Neural progenitor cell (in vitro differentiated cells): ENCODE measurements at regions not wholly inside any gene's neighbourhood (a gene's known extent, or its start where the extent isn't known, plus 50 kb on each side); places are given as distances from the start of the nearest gene placed in this dataset.

Source experiments
- DNase-seq: peaks from one replicate; pipeline ENCODE4 v3.0.0-alpha.2; 2016; ENCODE audit warnings: low spot score
- H2AFZ ChIP-seq: fragments of 200-600 bp; sonication (generic); replicated peaks from 2 replicates; pipeline ENCODE4 v1.6.1; 2016; ENCODE audit warnings: antibody characterized with exemption
- H3F3A ChIP-seq: fragments of 200-600 bp; sonication (generic); 2 replicates; pipeline ENCODE4 v1.6.1; 2016; ENCODE audit warnings: antibody characterized with exemption, low read depth
- H3K27ac ChIP-seq: fragments of 200-600 bp; sonication (generic); 2 replicates; pipeline ENCODE4 v1.5.1; 2016; ENCODE audit warnings: mild to moderate bottlenecking
- H3K27me3 ChIP-seq: fragments of 200-600 bp; sonication (generic); 2 replicates; pipeline ENCODE4 v1.6.1; 2016; ENCODE audit warnings: mild to moderate bottlenecking, moderate library complexity
- H3K36me3 ChIP-seq: fragments of 200-600 bp; sonication (generic); 2 replicates; pipeline ENCODE4 v1.5.1; 2016
- H3K4me1 ChIP-seq: fragments of 200-600 bp; sonication (generic); 2 replicates; pipeline ENCODE4 v1.6.1; 2016; ENCODE audit warnings: mixed run types
- H3K4me2 ChIP-seq: fragments of 200-600 bp; sonication (generic); 2 replicates; pipeline ENCODE4 v1.6.1; 2016
- H3K4me3 ChIP-seq: fragments of 200-600 bp; sonication (generic); 2 replicates; pipeline ENCODE4 v1.5.1; 2016
- H3K79me2 ChIP-seq: fragments of 200-600 bp; sonication (generic); 2 replicates; pipeline ENCODE4 v1.6.1; 2016; ENCODE audit warnings: low read depth
- H3K9ac ChIP-seq: fragments of 200-600 bp; sonication (generic); 2 replicates; pipeline ENCODE4 v1.6.1; 2016
- H3K9me3 ChIP-seq: fragments of 200-600 bp; sonication (generic); 2 replicates; pipeline ENCODE4 v1.5.1; 2016; ENCODE audit warnings: low read depth
- H4K20me1 ChIP-seq: fragments of 200-600 bp; sonication (generic); 2 replicates; pipeline ENCODE4 v1.6.1; 2016; ENCODE audit warnings: low read depth
- H3K27ac Mint-ChIP-seq: 3 replicates; pipeline ENCODE4 v1.8.0; 2021; ENCODE audit warnings: mixed read lengths
- H3K27me3 Mint-ChIP-seq: 2 replicates; pipeline ENCODE4 v1.8.0; 2022; ENCODE audit warnings: low read depth, mild to moderate bottlenecking, inconsistent platforms, moderate library complexity, mixed read lengths; ENCODE audit not compliant: insufficient read depth
- H3K36me3 Mint-ChIP-seq: 3 replicates; pipeline ENCODE4 v1.8.0; 2021; ENCODE audit warnings: mixed read lengths
- H3K4me1 Mint-ChIP-seq: 3 replicates; pipeline ENCODE4 v1.8.0; 2021; ENCODE audit warnings: mixed read lengths
- H3K4me3 Mint-ChIP-seq: 3 replicates; pipeline ENCODE4 v1.8.0; 2021; ENCODE audit warnings: mild to moderate bottlenecking, moderate library complexity, mixed read lengths
- H3K9me3 Mint-ChIP-seq: 3 replicates; pipeline ENCODE4 v1.8.0; 2020; ENCODE audit warnings: mixed read lengths
- CTCF ChIP-seq: fragments of 200-600 bp; sonication (generic); IDR thresholded peaks from 2 replicates; pipeline ENCODE4 v1.5.1; 2017; ENCODE audit warnings: antibody characterized with exemption, mild to moderate bottlenecking
- EZH2 ChIP-seq: fragments of 200-600 bp; sonication (generic); IDR thresholded peaks from 2 replicates; pipeline ENCODE4 v1.6.1; 2017; ENCODE audit warnings: antibody characterized with exemption, mild to moderate bottlenecking, moderate library complexity
- EZH2phosphoT487 ChIP-seq: fragments of 200-600 bp; sonication (generic); IDR thresholded peaks from 2 replicates; pipeline ENCODE4 v1.6.1; 2017; ENCODE audit warnings: antibody characterized with exemption

GRCh38 chr11:70000228-70000627 is 77.9 kb upstream of the ANO1 start:
- H3K36me3 ChIP-seq = no peaks in the 10 kb centered on the region
- no peaks in the 10 kb centered on the region for H3K4me1 ChIP-seq
- H3K9me3 ChIP-seq = no peaks in the 10 kb centered on the region
- H3K4me3 ChIP-seq = no peak overlapping the region
- Mint-ChIP-seq H3K4me1 (no peaks in the 10 kb centered on the region), H3K36me3 (no peaks in the 10 kb centered on the region), H3K27me3 (peaks cover 11% of the 10 kb centered on the region), H3K27ac (no peak overlapping the region), H3K9me3 (no peaks in the 10 kb centered on the region), H3K4me3 (no peak overlapping the region)
- DNase-seq = no peak
- H3K9ac ChIP-seq = no peak overlapping the region
- H3K27ac ChIP-seq = no peak overlapping the region
- H3K27me3 ChIP-seq = peaks cover 21% of the 10 kb centered on the region
- H4K20me1 ChIP-seq = no peaks in the 10 kb centered on the region
- H3K4me2 ChIP-seq = no peak overlapping the region
- TF ChIP-seq EZH2phosphoT487 = no peak
- TF ChIP-seq EZH2 = no peak
- no peak for TF ChIP-seq CTCF
- H3K79me2 ChIP-seq = no peaks in the 10 kb centered on the region
- H3F3A ChIP-seq = no peaks in the 10 kb centered on the region
- no peak overlapping the region for H2AFZ ChIP-seq

DNA sequence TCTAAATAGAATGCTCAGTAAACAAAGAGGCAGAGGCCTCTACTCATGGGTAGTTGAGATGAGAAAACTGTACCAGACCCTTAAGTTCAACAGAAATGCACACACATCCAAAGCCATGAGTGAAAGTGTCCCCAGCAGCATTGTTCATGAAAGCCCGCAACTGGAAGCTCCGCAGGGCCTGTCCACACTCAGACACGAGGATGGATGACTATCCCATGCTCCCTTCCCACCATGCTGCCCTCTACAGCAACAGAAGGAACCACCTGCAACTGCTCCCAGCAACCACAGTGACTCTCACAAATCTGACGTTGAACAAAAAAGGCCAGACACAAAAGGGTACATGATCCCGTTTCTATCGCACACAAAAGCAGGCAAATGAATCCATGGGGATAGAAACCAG is 76.9 kb upstream of the ANO1 start:
- TF ChIP-seq EZH2 (no peak), EZH2phosphoT487 (no peak), CTCF (no peak)
- Mint-ChIP-seq H3K9me3 (no peaks in the 10 kb centered on the region), H3K4me3 (no peak overlapping the region), H3K27me3 (peaks cover 11% of the 10 kb centered on the region), H3K4me1 (no peaks in the 10 kb centered on the region), H3K36me3 (no peaks in the 10 kb centered on the region), H3K27ac (no peak overlapping the region)
- Histone ChIP-seq H2AFZ (no peak overlapping the region), H3K9ac (no peak overlapping the region), H3K9me3 (no peaks in the 10 kb centered on the region), H3K79me2 (no peaks in the 10 kb centered on the region), H3K27ac (no peak overlapping the region), H3F3A (no peaks in the 10 kb centered on the region), H3K36me3 (no peaks in the 10 kb centered on the region), H3K4me3 (no peak overlapping the region), H3K4me1 (no peaks in the 10 kb centered on the region), H3K27me3 (peaks cover 21% of the 10 kb centered on the region), H3K4me2 (no peak overlapping the region), H4K20me1 (no peaks in the 10 kb centered on the region)
- no peak for DNase-seq

DNA sequence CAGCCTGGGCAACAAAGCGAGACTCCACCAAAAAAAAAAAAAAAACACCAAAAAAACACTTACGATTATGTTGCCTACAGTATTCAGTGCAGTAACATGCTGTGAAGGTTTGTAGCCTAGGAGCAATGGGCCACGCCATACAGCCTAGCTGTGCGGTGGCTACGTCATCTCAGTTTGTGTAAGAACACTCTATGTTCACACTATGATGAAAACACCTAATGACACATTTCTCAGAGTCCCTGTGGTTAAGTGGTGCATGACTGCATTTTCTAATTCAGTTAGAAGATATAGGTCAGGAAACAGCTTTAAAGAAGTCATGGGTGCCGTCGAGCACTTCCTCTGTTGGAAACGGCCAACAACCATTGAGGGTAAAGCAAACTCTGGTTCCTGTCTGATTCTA is 75.7 kb upstream of the ANO1 start:
- peaks cover 11% of the 10 kb centered on the region for H3K27me3 Mint-ChIP-seq

More for the DNA sequence above, 75.7 kb upstream of the ANO1 start:
- H3K27ac ChIP-seq = no peak overlapping the region
- TF ChIP-seq CTCF = no peak
- TF ChIP-seq EZH2 = no peak
- no peak for TF ChIP-seq EZH2phosphoT487
- H4K20me1 ChIP-seq = no peaks in the 10 kb centered on the region
- no peaks in the 10 kb centered on the region for H3K36me3 ChIP-seq
- DNase-seq = no peak
- H3K4me3 ChIP-seq = no peak overlapping the region
- no peak overlapping the region for H3K9ac ChIP-seq
- H3K27ac Mint-ChIP-seq = no peak overlapping the region
- H3K36me3 Mint-ChIP-seq = no peaks in the 10 kb centered on the region
- H3K9me3 ChIP-seq = no peaks in the 10 kb centered on the region
- H3K4me3 Mint-ChIP-seq = no peak overlapping the region
- no peak overlapping the region for H2AFZ ChIP-seq
- H3K4me1 Mint-ChIP-seq = no peaks in the 10 kb centered on the region
- no peaks in the 10 kb centered on the region for H3K4me1 ChIP-seq
- H3K79me2 ChIP-seq = no peaks in the 10 kb centered on the region
- no peak overlapping the region for H3K4me2 ChIP-seq
- no peaks in the 10 kb centered on the region for H3K9me3 Mint-ChIP-seq
- H3F3A ChIP-seq = no peaks in the 10 kb centered on the region
- peaks cover 21% of the 10 kb centered on the region for H3K27me3 ChIP-seq
